ENCODE measurements at regions not wholly inside any gene's neighbourhood (a gene's known extent, or its start where the extent isn't known, plus 50 kb on each side); places are given as distances from the start of the nearest gene placed in this dataset.

GRCh38 chr1:118717893-118718292, 270.2 kb downstream of the TBX15 start:
- DNase-seq (ENCODE audit: low spot score): no peak

- no peak for DNase-seq (ENCODE audit: low spot score)
Measured at GRCh38 chr1:118716775-118717174, 271.4 kb downstream of the TBX15 start.

GRCh38 chr1:118711356-118711755, 276.8 kb downstream of the TBX15 start:
- DNase-seq (ENCODE audit: low spot score): no peak

GRCh38 chr1:118698911-118699310, 289.2 kb downstream of the TBX15 start:
- DNase-seq (ENCODE audit: low spot score): no peak

GRCh38 chr1:118692143-118692542, 296.0 kb downstream of the TBX15 start:
- DNase-seq (ENCODE audit: low spot score): no peak

- no peak for DNase-seq (ENCODE audit: low spot score)
Measured at GRCh38 chr1:118688891-118689290, 299.3 kb downstream of the TBX15 start.

GRCh38 chr1:118661769-118662320, 326.3 kb downstream of the TBX15 start:
- no peak for DNase-seq (ENCODE audit: low spot score)

- DNase-seq (ENCODE audit: low spot score): no peak
Measured at GRCh38 chr1:118660769-118661168, 327.4 kb downstream of the TBX15 start.

GRCh38 chr1:118659646-118660045, 328.5 kb downstream of the TBX15 start:
- no peak for DNase-seq (ENCODE audit: low spot score)

GRCh38 chr1:118650107-118650807, 337.9 kb downstream of the TBX15 start:
- no peak for DNase-seq (ENCODE audit: low spot score)

GRCh38 chr1:118649369-118650106, 338.6 kb downstream of the TBX15 start:
- no peak for DNase-seq (ENCODE audit: low spot score)

- no peak for DNase-seq (ENCODE audit: low spot score)
Measured at GRCh38 chr1:118636004-118636403, 352.1 kb downstream of the TBX15 start.

- DNase-seq (ENCODE audit: low spot score): no peak
Measured at GRCh38 chr1:118627435-118627834, 360.7 kb downstream of the TBX15 start.

GRCh38 chr1:118621839-118622238, 366.3 kb downstream of the TBX15 start:
- DNase-seq (ENCODE audit: low spot score): no peak

- DNase-seq (ENCODE audit: low spot score): no peak
Measured at GRCh38 chr1:118618618-118619340, 369.4 kb downstream of the TBX15 start.

- no peak for DNase-seq (ENCODE audit: low spot score)
Measured at GRCh38 chr1:118617916-118618315, 370.2 kb downstream of the TBX15 start.

- no peak for DNase-seq (ENCODE audit: low spot score)
Measured at GRCh38 chr1:118615066-118615465, 373.1 kb downstream of the TBX15 start.

GRCh38 chr1:118589238-118589846, 398.8 kb downstream of the TBX15 start:
- no peak for DNase-seq (ENCODE audit: low spot score)

- DNase-seq (ENCODE audit: low spot score): no peak
Measured at GRCh38 chr1:118588566-118588965, 399.6 kb downstream of the TBX15 start.

- no peak for DNase-seq (ENCODE audit: low spot score)
Measured at GRCh38 chr1:118578276-118578675, 393.2 kb upstream of the SPAG17 start.

GRCh38 chr1:118575060-118575459, 390.0 kb upstream of the SPAG17 start:
- DNase-seq (ENCODE audit: low spot score): no peak

All from kidney capillary endothelial cell (primary cell).